ENCODE measurements at regions not wholly inside any gene's neighbourhood (a gene's known extent, or its start where the extent isn't known, plus 50 kb on each side); places are given as distances from the start of the nearest gene placed in this dataset.

- DNase-seq: no peak
These were observed 243.0 kb downstream of the ICE1 start for GRCh38 chr5:5665225-5666075.

GRCh38 chr5:5658889-5659465 is 236.5 kb downstream of the ICE1 start:
- DNase-seq: no peak

GRCh38 chr5:5658226-5658625 is 235.7 kb downstream of the ICE1 start:
- no peak for DNase-seq

GRCh38 chr5:5652181-5652580 is 229.7 kb downstream of the ICE1 start:
- DNase-seq: no peak

- DNase-seq: no peak
These were observed 228.5 kb downstream of the ICE1 start for GRCh38 chr5:5650949-5651348.

- no peak for DNase-seq
These were observed 227.8 kb downstream of the ICE1 start for GRCh38 chr5:5650242-5650641.

GRCh38 chr5:5649641-5650040 is 227.2 kb downstream of the ICE1 start:
- DNase-seq: no peak

GRCh38 chr5:5648694-5649093 is 226.2 kb downstream of the ICE1 start:
- no peak for DNase-seq

DNA sequence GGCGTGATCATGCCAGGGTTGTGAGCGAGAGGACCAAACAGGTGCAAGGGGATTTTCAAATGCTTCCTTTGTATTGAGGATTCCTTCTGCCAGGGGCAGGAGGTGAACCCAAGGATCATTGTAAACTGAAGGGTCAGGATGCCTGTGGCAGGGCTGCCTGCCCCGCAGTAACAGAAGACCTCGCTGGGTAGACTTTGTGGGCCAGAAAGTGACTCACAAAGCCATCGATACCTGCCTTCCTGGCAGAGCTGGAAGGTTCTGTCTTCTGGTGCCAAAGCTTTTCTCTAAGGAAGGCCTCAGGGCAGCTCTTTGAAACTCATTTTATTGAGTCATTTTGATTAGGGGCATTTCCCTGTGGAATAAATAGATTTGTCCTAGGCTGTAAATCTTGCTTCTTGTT is 223.4 kb downstream of the ICE1 start:
- no peak for DNase-seq

GRCh38 chr5:5645198-5645597 is 222.7 kb downstream of the ICE1 start:
- no peak for DNase-seq

DNA sequence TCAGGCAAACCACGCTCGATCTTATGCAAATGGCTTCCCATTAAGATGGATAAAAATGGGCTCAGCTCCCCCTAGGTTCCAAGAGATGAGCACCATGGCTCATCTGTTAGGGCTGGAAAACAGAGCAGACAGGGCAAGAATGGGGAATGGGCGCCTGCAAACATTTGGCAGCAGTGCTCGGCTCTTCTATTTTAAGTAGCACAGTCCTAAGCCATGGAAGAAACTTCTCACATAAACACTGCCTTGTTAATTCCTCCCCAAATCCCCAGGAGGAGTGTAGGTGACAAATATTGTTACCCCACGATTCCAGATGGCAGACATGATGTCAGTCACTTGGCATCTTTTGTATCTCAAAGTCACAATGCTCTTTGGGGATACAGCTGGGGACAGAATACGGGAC is 221.8 kb downstream of the ICE1 start:
- DNase-seq: no peak

GRCh38 chr5:5643481-5643880 is 221.0 kb downstream of the ICE1 start:
- no peak for DNase-seq

DNA sequence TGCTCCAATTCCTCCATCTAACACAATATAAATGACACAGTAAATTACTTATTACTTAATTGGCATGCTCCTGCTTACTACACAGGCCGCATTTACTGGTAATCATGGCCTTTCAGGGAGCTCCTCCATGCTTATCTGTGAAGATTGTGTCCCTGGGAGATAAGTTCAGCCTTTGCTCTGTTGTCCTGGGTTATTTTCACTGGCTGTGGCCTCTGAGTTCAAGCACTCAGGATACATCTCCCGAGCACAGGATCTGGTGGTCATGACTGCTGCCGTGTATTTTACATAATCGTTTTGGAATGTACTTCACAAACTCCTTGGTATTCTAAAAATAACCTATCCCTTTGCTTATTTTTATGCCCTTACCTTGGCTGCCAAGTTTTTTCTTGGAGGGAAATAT is 215.7 kb downstream of the ICE1 start:
- DNase-seq: no peak

GRCh38 chr5:5637173-5637572 is 214.7 kb downstream of the ICE1 start:
- no peak for DNase-seq

DNA sequence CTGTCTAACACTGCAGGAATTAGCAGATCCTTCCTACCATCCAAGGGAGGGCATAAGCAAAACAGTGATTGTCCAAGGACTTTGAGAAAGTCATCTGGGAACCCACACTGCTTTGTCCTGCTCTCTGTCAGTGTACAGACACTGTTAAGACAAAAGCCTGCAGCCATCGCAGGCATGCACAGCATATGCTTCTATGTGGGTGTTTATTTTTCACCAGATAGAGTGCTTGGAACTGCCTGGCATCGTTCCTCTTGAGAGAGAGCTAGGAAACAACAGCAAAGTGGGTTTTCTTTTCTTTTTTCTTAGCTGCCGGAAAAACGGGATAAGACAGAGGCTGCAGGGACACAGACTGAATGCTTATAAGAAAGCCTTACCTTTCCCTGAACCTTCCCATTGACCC is 212.3 kb downstream of the ICE1 start:
- DNase-seq: no peak

DNA sequence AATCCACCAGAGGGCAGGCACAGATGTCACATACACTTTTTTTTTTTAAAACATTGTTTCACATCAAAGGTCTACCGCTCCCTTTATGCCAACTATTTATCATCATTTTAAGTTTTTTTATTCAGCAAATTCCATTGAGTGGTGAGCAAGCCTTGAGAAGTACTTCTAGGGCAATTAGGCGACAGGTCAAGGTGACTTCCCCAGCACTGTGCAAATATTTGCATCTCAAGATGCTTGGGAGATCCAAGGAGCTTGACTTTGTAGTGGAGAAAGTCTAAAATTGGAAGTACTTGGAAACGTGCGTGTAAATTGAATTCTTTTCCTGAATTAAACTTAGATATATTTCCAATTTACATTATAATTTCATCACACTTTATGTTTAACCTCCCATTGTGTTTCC is 211.1 kb downstream of the ICE1 start:
- DNase-seq: no peak

DNA sequence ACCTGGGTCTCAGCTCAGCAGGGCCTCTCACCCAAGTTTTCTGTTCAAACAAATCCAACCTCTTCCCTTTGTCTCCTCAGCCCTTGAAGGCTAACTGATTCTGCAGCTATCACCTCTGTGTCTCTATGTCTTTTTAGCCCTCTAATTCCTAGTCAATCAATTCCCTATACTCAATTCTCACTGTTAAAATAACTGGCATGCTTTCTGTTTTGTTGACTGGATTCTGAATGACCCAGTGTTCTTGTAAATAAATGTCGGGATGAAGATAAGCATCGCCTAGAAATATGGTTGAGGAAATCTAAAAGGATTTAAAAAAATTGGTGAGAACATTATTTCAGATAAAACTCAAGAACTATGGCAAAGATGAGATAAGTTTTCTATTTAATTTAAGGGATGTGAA is 210.2 kb downstream of the ICE1 start:
- no peak for DNase-seq

DNA sequence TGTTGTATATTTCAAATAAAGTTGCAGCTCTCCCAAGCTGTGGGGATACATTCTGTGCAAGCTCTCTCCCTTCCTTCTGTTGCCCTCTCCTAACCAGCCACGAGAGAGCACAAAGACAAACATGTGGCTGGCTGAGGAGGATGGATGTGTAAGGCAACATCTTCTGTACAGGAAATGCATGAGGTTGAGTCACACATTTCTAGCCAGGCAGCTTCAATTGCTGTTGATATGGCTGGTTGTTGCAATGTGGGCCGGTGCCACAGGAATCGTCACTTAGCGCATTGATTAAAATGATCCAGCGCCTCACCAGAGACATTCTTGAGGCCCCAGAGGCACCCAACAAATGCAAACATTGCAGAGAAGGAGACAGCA is 207.1 kb downstream of the ICE1 start:
- DNase-seq: no peak

GRCh38 chr5:5628866-5629606 is 206.6 kb downstream of the ICE1 start:
- DNase-seq: no peak

- DNase-seq: no peak
These were observed 203.9 kb downstream of the ICE1 start for GRCh38 chr5:5626412-5626811.

DNA sequence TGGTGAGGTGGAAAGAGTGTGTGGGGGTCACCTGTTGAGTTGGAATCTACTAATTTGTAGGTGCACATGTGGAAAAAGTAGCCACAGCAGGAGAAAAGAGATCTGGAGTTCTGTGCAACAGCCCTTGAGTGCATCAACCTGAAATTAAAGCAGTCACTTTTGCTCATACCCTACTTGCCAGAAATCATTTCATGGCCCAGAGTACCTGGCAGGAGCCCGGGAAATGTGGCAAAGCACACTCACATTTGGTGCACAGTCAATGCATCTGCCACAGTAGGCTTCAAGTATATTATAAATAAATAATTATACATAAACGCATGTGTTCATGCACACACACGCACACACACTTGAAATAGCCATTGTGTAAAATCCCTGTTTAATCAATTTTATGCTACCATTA is 203.0 kb downstream of the ICE1 start:
- DNase-seq: no peak

- no peak for DNase-seq
These were observed 200.9 kb downstream of the ICE1 start for GRCh38 chr5:5623397-5623796.

DNA sequence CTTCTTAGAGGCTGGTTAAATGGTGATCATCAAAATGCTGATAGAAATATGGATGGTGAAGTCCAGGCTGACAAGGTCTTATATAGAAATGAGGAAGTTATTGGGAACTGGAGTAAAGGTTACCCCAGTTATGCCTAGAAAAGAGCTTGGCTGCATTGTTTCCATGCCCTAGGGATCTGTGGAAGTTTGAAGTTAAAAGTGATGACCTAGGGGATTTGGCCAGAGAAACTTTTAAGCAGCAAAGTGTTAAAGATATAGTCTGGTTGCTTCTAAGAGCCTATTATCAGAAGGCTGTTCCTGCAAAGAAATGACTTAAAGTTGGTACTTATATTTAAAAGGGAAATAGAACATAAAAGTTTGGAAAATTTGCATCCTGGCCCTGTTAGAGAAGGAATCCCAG is 200.3 kb downstream of the ICE1 start:
- DNase-seq: no peak

DNA sequence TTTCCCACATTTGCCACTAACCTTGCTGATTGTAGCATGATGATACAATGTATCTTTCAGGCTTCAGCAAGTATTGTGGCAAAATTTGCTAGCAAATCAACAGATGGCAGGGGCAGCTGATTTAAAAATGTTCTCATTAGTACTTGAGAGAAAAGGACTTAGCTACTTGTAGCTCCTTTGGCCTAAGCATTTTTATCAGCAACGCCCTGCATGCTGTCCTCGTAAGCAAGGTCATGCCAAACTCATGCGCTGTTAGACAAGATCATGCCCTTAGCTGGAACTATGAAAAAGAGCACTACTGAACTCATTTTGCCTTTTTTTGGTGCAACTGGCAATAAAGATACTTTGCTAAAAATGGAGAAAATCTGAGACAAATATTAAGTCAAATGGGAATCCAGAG is 197.1 kb downstream of the ICE1 start:
- no peak for DNase-seq

All from dermis blood vessel endothelial cell (primary cell).